COLO829 (cell line): ENCODE measurements at regions not wholly inside any gene's neighbourhood (a gene's known extent, or its start where the extent isn't known, plus 50 kb on each side); places are given as distances from the start of the nearest gene placed in this dataset.

Experiments used
- DNase-seq: peaks from one replicate; pipeline ENCODE4 v3.0.0; 2012; ENCODE audit warnings: low spot score

DNA sequence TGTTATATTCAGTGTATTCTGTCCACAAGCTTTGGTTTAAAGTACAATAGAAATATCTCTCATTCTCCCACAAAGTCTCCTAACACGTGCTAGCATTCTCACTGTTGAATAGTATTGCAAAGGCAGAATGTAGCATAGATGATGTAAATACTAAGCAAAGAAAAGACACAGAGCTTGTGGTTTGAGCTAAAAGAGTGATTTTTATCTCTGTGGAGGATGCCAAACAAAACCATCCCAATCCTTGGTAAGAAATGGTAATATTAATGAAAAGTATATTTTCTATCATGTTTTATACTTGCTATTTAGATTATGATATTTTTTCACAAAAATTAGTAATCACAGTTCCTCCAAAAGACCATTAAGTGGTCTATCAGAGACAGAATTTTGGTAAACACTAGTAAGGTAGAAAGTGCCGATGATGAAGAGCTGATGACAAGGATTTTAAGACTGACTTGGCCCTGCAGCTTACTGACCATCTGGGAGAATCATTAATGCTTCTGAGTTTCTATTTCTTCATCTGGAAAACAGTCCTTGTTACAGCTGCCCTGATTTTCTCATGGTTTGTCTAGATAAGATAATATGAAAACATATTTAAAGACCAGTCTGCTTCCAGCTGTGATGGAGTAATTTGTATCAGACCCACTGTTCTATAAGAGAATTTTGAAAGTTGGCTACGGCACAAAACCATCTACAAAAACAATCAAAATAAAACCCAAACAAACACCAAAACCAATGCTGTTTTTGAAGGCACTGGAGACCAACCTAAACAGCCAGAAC is 510.2 kb downstream of the SPATA31D1 start:
- DNase-seq: no peak

DNA sequence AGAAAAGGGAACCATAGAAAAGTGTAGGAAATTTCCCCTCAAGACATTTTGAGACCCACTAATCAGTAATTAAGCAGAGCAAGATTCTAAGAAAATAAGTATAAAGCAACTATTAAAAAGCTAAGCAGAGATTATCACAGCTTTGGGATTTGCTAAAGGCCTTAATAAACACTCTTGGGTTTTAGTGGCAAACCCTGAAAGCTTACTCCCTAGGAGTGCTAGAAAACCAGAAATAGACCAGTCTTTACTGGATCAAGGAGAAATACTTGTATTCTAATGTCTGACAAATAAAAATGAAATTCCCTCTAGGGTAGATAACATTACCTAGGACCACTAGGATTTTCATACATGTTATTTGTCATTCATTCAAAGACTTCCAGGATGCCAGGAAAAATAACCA is 510.8 kb downstream of the SPATA31D1 start:
- no peak for DNase-seq

DNA sequence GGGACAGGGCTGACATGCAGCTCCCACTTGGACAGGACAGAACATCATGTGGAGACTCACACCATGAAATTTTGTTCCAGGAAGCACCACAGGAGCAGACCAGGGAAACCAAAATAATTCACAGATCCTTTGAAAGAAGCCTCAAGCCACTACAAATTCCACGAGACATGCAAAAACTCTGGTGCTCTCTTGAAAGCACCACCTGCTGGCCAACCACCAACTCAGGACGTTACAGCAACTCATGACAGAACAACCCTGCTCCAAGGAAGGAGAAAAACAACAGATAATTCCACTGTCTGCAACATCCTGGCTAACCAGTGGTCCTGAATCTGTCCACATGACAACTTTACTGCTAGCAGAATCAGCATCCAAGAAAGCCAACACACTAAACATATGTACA is 516.0 kb downstream of the SPATA31D1 start:
- DNase-seq: no peak

DNA sequence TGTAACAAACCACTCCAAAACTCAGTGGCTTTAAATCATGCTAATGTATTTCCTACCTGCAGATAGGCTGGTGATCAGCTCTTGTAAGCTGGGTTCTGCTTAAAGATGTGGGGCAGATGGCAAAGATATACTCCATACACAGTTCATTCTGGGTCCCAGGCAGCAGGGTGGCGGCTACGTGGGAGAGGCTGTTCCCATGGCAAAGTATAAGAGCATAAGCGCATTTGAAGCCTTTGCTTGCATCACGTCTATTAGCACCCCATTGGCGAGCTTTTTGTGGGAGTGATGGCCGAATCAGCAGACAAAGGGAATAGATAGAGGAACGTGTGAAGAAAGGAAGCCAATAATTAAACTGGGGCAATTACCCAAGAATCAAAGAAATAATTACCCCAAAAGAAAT is 523.1 kb downstream of the SPATA31D1 start:
- no peak for DNase-seq

DNA sequence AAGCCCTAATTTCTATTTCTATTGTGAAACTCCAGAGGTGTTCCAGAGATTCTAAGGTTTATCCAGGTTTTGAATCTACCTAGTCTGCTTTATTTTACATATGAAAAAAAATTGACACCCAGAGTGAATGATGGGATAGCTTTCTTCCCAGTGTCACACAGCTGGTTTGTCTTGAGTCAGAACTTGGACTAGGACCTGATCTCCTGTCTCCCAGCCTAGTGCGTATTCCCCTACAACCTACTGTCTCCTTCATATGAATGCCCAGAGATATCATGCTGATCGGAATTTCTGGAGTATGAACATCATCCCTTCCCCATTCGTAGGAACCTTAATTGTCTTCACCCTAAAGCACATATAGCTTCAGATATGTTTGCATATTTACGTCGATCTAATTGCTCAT is 524.2 kb downstream of the SPATA31D1 start:
- DNase-seq: no peak

DNA sequence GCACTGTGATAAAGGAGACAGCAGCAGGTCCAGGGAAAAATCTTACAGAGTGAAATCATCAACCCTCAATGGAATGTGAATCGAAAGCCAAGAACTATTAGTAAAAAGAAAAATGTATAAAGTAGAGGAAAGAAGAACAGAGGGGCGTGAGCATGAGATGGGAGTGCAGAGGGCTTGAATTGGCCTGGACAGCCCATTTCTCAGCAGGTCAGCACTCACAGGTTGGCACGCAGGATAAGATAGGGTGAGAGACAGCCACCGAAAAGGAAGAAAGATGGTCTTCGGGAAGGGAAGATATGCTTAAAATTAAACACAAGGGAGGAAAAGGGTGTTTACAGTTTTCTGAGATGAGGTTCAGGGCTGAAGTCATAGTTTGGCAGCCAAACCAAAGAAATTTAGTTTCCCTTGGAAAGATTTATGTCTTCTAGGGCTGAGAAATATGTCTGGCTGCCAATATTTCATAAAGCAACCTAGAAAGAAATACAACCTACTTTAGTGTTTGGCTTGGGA is 524.7 kb downstream of the SPATA31D1 start:
- DNase-seq: no peak

DNA sequence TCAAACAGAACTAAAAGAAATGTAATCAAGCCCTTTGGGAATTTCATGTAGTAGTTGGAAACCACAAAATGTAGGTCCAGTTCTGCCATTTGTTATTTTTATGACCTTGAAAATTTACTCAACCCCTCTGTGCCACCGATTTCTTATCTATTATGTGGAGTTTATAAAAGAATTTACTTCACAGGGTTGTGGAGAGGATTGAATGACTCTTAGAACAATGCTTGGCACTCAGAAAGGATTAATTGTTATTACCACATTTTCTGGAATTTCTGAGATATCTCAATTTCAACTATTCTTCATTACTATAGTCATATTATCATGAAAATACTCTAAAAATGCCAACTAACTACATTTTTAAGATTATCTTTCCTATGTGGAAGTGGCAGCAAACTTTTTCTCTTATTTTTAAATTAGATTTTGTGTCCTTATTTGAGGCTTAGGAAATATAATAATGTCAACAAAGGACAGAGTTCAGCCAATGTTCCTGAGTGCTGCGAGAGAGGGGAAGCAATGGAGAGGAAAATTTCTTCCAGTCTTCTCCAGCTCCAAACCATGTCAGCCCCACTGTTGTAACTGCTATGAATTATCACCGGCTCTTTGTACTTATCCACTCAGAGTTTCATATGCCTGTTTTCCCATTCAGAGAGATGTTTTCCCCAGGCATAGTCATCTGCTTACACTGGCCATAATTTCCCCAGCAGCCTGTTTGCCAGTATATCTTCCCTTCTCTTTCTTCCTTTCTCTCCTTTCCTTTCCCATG is 525.6 kb downstream of the SPATA31D1 start:
- DNase-seq: no peak

DNA sequence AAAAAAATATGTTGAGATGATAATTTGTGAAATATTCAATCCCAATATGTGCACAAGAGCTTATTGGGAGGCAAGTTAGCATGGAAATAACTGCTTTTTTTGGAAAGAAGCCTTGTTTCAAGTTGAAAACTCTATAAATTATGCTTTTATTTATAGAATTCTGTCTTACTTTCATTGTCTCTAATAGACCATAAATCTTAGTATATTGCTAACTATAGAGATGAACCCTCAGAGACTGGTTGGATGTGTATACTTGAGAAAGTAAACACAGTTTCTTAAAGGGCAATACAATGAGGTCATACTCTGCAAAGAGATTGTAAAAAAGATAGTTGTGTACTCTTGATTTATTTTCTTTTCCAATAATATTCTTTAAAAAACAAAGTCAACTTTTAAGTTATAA is 530.3 kb downstream of the SPATA31D1 start:
- DNase-seq: no peak

DNA sequence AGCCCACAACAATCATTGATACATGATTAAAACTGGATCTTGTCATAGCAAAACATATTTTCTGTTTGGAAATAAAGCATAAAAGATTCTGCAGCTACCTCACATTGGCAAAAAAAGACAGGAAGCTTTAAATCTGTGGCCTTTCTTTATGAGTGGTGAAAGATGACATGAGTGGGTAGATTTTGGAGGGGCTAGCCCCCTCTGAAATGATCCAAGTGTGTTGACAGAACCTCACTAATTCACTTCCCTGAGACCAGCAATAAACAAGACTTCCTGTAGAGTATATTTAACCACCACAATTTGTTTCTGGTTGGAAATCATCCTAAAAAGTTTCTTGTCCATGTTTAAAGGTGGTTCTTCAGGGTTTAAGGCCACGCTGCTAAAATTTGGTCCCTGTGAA is 530.8 kb downstream of the SPATA31D1 start:
- DNase-seq: no peak

DNA sequence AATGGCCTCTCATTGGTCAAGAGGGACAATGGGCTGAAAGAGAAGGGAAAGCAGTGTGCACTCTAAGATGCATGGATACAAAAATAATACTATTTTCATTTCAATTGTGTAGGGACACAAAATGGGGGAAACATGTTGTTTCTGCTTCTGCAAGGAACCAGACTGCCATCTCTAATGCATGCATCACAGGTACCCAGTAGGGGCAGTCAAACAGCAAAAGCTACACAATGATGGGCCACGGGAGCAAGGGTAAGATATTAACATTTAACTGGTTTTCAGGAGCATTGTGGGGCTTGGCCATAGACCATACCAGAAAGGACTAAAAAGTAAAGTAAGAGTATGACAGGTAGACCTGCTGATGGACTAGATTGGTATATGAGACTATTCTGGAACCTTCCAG is 535.8 kb downstream of the SPATA31D1 start:
- DNase-seq: no peak

DNA sequence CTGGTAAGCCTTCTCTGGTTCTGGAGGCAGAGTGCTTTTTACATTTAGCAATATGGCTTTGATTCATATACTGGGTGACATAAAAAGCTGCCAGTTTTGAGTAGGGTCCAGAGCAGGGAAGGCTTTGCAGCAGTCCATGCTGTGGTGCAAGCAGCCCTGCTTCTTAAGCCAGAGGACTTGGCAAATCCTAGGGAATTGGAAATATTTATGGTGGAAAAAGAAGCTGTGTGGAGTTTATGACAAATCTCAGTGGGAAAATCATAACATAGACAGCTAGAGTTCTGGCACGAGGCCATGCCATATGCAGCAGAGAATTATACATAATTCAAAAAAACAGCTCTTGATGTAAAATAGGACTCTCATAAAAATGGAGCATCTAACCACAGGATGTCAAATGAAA is 536.4 kb downstream of the RASEF start:
- DNase-seq: no peak

DNA sequence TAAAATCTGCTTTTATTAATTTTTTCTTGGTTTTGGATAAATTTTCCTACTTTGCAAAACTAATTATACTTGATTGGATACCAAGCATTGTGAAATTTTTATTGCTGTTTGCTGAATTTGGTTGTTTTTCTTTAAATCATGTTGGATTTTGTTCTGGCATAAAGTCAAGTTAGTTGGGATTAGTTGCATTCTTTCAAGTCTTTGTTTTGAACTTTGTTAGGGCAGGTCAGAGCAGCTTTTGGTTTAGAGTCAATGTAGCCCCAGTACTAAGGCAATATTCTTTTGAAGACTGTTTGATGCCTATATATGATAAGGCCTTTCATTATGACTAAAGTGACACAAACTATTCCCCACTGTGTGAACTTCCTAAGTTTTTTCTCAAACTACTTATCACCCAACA is 531.1 kb downstream of the RASEF start:
- DNase-seq: no peak

DNA sequence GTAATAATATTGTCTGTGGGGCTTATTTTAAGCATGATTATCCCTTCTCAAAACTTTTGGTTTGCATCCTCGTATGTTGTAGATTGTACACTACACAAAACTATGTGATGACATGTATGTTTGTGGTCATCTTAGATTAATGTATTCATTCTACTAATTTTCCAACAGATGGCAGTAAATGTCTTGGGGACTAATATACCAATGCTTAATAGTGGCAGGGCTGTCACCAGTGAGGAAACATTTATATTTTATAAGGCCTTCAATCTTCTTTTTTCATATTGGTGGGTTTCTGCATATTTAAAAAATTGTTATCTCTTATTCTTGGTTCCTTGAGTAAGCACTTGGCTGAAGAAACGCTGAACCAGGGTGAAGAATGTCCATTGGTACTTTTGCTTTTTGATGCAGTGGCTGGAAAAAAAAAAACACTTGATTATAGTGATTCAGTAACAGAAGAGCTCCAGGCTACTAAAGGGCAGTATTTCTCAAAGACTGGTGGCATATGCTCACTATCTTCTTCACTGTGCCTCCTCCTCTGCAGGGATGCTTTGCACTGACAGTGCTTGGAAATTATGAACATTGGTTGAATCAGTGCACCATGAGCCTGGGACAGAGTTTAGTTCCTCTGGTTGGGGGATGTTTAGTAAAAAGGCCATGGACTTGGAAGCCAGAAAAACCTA is 530.3 kb downstream of the RASEF start:
- DNase-seq: peak; percentile 81

DNA sequence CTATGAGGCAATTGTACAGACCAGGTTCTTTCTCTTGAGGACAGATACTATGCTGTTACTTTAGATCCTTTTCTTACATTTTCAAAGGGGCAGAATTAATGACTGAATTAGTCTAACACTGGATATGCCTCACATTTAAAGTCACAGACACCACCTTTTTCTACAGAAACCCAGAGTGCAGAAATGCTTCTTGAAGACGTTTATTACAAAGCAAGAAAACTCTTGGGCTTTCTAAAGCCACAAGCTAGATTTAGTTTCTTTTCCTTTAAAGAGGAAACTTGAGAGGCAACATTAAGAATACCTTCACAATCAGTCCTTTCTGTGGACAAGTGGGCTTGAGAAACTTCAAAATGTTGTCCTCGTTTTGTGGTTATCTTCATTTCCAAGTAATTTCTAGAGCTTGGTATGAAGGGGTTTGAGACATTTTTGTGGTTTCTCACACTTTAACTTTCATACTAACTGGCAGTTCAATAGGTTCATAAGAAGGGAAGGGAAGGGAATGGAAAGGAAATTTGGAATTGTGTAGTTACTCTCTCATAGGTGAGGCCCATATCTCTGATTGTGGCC is 527.4 kb downstream of the RASEF start:
- peak; percentile 15 for DNase-seq

DNA sequence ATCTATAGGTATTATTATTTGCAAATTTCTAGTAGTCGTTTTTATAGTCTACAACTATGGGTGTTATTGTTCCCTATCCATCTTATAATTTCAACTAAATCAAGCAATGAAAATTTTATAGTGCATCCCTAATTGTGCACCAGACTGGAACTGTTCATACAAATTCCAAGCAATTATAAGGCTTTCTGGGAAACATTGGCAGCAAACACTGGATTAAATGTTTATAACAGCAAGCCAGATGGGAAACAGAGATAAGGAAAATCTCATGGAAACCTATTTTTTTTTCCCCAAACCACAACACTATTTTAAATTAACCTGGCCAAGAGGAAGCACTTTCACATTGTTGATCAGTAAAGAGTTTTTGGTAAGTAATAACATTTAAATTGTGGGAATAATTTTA is 524.3 kb downstream of the RASEF start:
- DNase-seq: no peak

DNA sequence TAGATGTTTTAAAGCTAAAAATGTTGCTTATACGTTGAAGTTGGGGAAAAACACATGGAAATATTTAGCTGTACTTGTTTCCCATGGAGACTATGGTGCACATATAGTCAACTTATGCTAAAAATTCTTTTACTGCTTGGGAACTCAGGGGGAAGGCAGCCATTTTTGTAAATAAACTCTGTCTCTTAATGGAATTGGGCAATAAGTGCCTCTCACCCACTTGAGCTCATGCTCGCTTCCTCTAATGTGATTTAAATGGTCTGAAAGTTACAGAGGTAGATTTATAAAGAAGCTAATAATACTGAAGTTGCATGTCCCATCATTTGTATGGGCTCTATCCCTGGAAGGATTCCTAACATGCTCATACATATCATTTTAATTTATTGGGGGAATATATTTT is 523.8 kb downstream of the RASEF start:
- DNase-seq: no peak

DNA sequence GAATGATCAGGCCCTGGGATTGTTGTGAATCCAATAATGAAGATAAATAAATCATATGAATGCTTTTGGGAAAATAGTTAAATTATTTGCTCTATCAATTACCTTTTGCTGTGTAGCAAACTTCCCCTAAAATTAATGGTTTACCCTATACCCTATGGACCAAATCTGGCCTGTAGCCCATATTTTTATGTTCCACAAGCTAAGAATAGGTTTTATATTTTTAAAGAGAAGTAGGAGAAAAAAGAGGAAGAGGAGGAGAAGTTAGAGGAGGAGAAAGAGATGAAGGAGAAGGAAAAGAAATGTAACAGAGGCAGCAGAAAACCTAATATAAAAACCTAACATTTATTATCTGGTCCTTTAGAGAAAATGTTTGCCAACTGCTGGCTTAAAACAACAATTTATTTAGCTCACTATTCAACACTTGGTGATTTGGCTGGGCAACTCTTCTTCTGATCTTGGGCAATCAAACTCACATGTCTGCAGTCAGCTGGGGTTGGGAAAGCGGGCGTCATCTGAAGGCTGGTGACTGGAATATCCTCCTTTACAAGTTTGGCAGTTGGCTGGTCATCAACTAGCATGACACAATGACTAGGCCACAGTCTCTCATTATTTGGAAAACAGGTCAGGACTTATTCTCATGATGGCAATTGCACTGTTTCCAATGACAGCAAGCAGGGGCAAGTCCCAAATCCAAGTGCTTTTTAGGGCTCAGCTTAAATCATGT is 522.9 kb downstream of the RASEF start:
- DNase-seq: no peak

DNA sequence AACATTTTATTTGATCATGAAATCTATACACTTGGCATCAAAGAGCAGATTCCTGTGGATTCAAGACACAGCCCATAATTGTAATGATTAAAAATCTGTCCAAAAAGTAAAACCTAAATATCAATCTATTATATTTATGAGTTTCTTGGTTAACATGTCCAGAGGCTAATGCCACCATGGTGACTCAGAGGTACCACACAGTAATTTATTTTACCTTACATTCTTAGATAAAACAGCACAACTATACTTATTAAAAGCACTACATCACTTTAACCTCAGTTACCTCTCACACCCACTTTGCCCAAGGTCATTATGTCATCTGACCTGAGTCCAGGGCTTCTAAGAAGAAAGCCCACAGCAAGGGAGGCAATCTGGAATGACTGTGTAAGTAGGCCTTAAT is 519.2 kb downstream of the RASEF start:
- DNase-seq: no peak

DNA sequence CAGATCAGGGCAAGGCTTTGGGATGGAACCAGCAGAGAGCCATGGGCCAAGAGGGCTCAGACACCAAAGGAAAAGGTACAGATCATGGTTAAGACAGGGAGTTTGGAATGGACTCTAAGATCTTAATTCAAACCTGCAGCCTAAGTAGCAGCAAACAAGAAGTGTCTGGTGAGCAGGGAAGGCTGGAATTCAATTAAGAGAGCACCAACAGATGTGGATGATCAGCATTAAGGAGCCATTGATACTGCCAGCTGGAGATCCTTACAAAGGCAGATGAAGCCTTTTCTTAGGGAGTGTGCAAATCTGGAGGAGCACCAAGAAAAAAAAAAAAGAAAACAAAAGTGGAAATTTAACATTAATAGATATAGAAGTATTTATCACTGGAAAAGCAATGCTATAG is 516.8 kb downstream of the RASEF start:
- DNase-seq: no peak

DNA sequence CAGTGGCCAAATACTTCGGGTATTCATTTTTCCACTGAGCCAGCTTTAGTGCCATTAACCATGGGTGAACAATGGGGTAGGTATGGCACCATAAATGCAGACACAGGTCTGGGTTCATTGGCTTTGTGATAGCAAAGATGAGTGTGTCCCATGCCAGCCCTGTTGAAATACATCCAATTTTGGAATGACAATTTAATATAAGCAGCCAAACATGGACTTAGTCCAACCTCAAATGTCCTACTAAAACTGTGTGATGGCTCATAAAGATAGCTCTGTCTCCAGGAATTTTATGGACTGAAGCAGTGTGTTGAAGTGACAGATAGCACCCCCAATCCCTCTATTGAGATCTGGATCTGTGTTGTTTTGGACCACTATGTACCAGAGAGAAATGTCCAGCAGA is 514.9 kb downstream of the RASEF start:
- no peak for DNase-seq

DNA sequence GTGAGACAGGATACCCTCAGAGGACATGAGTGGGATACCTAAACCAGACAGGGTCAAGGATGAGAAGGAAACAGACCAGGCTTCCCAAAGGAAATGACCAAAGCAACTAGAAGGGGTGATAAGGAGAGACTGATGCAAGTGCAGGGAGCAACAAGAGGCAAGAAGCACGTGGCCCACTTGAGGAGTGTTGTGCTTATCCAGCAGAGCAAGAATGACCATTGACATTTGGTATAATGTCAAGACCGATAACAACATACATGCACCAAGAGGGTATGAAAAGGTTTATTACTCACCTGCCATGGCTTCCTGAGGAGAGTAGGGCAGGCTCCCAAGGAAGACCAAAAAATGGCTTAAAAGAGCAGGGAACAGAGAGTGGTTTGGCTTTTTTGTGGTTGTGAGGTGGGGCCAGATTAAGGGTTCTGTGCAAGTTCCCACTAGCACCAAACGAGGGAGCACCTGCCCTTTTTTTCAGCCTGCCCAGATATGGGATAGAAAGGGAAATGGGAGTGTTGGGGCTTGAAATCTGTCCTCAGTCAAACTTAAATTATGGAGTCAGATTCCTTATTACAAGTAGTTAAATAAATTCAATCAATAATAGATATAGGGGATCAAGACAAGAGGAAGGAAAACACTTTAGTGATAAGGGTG is 513.6 kb downstream of the RASEF start:
- no peak for DNase-seq
